OCI-LY7 (cell line): ENCODE measurements at regions not wholly inside any gene's neighbourhood (a gene's known extent, or its start where the extent isn't known, plus 50 kb on each side); places are given as distances from the start of the nearest gene placed in this dataset.

ENCODE experiments used
- EZH2phosphoT487 ChIP-seq: fragments of 200-600 bp; sonication (generic); IDR thresholded peaks from 2 replicates; pipeline ENCODE4 v1.6.1; 2018; ENCODE audit warnings: low read depth, borderline replicate concordance, mild to moderate bottlenecking, mixed run types, antibody characterized with exemption, low read length, moderate library complexity, mixed read lengths
- TF ChIP-seq, protein P1 (sequence below): fragments of 200-600 bp; sonication (generic); conservative IDR thresholded peaks from 2 replicates; pipeline ENCODE4 v1.5.1; 2014; ENCODE audit warnings: mild to moderate bottlenecking, antibody characterized with exemption, low read length, moderate library complexity, mixed read lengths

DNA sequence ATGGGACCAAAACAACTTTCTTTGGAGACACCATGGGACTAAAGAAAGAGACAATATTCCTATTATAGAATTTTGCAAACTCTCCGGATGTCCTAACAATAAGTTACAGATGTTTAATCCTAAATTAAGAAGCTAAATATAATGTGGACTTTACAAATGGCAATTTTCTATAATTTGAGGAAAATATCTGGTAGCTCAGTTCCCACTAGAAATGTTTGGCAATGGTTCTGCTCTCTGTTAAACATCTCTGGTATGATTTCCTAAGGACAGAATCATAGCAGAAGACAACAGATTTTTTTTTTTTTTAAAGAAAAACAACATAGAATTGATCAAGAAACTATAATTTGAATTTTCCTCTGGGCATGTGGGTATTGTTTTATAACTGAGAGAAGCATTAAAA, 232.8 kb downstream of the ENC1 start:
- TF ChIP-seq, protein P1, sequence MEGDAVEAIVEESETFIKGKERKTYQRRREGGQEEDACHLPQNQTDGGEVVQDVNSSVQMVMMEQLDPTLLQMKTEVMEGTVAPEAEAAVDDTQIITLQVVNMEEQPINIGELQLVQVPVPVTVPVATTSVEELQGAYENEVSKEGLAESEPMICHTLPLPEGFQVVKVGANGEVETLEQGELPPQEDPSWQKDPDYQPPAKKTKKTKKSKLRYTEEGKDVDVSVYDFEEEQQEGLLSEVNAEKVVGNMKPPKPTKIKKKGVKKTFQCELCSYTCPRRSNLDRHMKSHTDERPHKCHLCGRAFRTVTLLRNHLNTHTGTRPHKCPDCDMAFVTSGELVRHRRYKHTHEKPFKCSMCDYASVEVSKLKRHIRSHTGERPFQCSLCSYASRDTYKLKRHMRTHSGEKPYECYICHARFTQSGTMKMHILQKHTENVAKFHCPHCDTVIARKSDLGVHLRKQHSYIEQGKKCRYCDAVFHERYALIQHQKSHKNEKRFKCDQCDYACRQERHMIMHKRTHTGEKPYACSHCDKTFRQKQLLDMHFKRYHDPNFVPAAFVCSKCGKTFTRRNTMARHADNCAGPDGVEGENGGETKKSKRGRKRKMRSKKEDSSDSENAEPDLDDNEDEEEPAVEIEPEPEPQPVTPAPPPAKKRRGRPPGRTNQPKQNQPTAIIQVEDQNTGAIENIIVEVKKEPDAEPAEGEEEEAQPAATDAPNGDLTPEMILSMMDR: no peak
- no peak for TF ChIP-seq EZH2phosphoT487
